ENCODE measurements at regions not wholly inside any gene's neighbourhood (a gene's known extent, or its start where the extent isn't known, plus 50 kb on each side); places are given as distances from the start of the nearest gene placed in this dataset.

- no peak for DNase-seq (ENCODE audit: low spot score)
Measured at GRCh38 chr18:42620657-42621056, 494.8 kb downstream of the RIT2 start.

GRCh38 chr18:42623935-42624334, 491.6 kb downstream of the RIT2 start:
- DNase-seq (ENCODE audit: low spot score), result no peak

GRCh38 chr18:42632801-42633200, 482.7 kb downstream of the RIT2 start:
- DNase-seq (ENCODE audit: low spot score), result no peak

GRCh38 chr18:42635378-42636048, 480.0 kb downstream of the RIT2 start:
- peak; percentile 14 for DNase-seq (ENCODE audit: low spot score)

GRCh38 chr18:42636309-42636708, 479.2 kb downstream of the RIT2 start:
- no peak for DNase-seq (ENCODE audit: low spot score)

- no peak for DNase-seq (ENCODE audit: low spot score)
Measured at GRCh38 chr18:42640160-42640559, 475.3 kb downstream of the RIT2 start.

- no peak for DNase-seq (ENCODE audit: low spot score)
Measured at GRCh38 chr18:42641996-42642395, 473.5 kb downstream of the RIT2 start.

GRCh38 chr18:42644729-42645131, 470.8 kb downstream of the RIT2 start:
- DNase-seq (ENCODE audit: low spot score), result no peak

- DNase-seq (ENCODE audit: low spot score), result peak; percentile 65
Measured at GRCh38 chr18:42649331-42650035, 466.0 kb downstream of the RIT2 start.

- DNase-seq (ENCODE audit: low spot score), result no peak
Measured at GRCh38 chr18:42654556-42654955, 460.9 kb downstream of the RIT2 start.

- no peak for DNase-seq (ENCODE audit: low spot score)
Measured at GRCh38 chr18:42657551-42657950, 457.9 kb downstream of the RIT2 start.

GRCh38 chr18:42658171-42658570, 457.3 kb downstream of the RIT2 start:
- no peak for DNase-seq (ENCODE audit: low spot score)

- DNase-seq (ENCODE audit: low spot score), result no peak
Measured at GRCh38 chr18:42659187-42659586, 456.3 kb downstream of the RIT2 start.

GRCh38 chr18:42670860-42671259, 444.6 kb downstream of the RIT2 start:
- no peak for DNase-seq (ENCODE audit: low spot score)

GRCh38 chr18:42675810-42676209, 439.7 kb downstream of the RIT2 start:
- DNase-seq (ENCODE audit: low spot score), result no peak

- DNase-seq (ENCODE audit: low spot score), result no peak
Measured at GRCh38 chr18:42683094-42683493, 432.4 kb downstream of the RIT2 start.

- DNase-seq (ENCODE audit: low spot score), result no peak
Measured at GRCh38 chr18:42689310-42689709, 426.2 kb downstream of the RIT2 start.
